Liver (tissue), 3 donors: ENCODE measurements at regions not wholly inside any gene's neighbourhood (a gene's known extent, or its start where the extent isn't known, plus 50 kb on each side); places are given as distances from the start of the nearest gene placed in this dataset.

ENCODE experiments used
- GABPA ChIP-seq, 2 donors: IDR thresholded peaks in 1 of 2; conservative IDR thresholded peaks in 1 of 2; 2 replicates each; pipeline ENCODE4 v1.6.1; 2016; ENCODE audit warnings: antibody characterized with exemption in 2 of 2, mild to moderate bottlenecking in 1 of 2, moderate library complexity in 1 of 2
- JUND ChIP-seq, 2 donors: IDR thresholded peaks; 2 replicates each; pipeline ENCODE4 v1.6.1; 2016; ENCODE audit warnings: antibody characterized with exemption in 2 of 2
- NR2F2 ChIP-seq: IDR thresholded peaks from 2 replicates; pipeline ENCODE4 v1.6.1; 2016; ENCODE audit warnings: antibody characterized with exemption
- RXRA ChIP-seq, 2 donors: IDR thresholded peaks; 2 replicates each; pipeline ENCODE4 v1.6.1; 2017 to 2018; ENCODE audit warnings: antibody characterized with exemption in 2 of 2, mild to moderate bottlenecking in 1 of 2
- TAF1 ChIP-seq: conservative IDR thresholded peaks from 2 replicates; pipeline ENCODE4 v1.6.1; 2016; ENCODE audit warnings: antibody characterized with exemption, mild to moderate bottlenecking
- YY1 ChIP-seq: IDR thresholded peaks from 2 replicates; pipeline ENCODE4 v1.6.1; 2016; ENCODE audit warnings: antibody characterized with exemption, mild to moderate bottlenecking
- TF ChIP-seq, protein P1 (sequence below): fragments of 150-350 bp; IDR thresholded peaks from 2 replicates; pipeline ENCODE4 v1.5.1; 2017; ENCODE audit warnings: improper control_type of control experiment, low read depth, low read length; ENCODE audit not compliant: missing input control
- TF ChIP-seq, protein P2 (sequence below): IDR thresholded peaks from 2 replicates; pipeline ENCODE4 v1.6.1; 2016; ENCODE audit warnings: antibody characterized with exemption, mild to moderate bottlenecking
- donor health status: healthy.
- donor health status: healthy.

DNA sequence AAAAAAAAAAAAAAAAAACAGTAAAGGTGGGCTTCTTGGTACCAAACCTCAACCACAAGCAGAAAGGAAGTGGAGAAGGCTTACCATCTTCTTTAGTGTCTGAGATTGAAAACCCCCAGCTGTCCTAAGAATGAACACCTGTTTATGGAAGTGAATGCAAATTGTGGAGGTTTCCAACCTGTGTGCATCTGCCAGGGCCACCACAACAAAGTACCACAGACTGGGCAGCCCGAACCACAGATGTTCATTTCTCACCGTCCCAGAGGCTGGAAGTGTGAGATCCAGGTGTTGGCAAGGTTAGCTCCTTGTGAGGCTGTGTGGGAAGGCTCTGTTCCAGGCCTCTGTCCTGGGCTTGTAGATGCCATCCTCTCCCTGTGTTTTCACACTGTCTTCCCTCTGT is 348.7 kb downstream of the SETD4 start:
- TF ChIP-seq, protein P1, sequence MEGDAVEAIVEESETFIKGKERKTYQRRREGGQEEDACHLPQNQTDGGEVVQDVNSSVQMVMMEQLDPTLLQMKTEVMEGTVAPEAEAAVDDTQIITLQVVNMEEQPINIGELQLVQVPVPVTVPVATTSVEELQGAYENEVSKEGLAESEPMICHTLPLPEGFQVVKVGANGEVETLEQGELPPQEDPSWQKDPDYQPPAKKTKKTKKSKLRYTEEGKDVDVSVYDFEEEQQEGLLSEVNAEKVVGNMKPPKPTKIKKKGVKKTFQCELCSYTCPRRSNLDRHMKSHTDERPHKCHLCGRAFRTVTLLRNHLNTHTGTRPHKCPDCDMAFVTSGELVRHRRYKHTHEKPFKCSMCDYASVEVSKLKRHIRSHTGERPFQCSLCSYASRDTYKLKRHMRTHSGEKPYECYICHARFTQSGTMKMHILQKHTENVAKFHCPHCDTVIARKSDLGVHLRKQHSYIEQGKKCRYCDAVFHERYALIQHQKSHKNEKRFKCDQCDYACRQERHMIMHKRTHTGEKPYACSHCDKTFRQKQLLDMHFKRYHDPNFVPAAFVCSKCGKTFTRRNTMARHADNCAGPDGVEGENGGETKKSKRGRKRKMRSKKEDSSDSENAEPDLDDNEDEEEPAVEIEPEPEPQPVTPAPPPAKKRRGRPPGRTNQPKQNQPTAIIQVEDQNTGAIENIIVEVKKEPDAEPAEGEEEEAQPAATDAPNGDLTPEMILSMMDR = no peak
- TF ChIP-seq, protein P2, sequence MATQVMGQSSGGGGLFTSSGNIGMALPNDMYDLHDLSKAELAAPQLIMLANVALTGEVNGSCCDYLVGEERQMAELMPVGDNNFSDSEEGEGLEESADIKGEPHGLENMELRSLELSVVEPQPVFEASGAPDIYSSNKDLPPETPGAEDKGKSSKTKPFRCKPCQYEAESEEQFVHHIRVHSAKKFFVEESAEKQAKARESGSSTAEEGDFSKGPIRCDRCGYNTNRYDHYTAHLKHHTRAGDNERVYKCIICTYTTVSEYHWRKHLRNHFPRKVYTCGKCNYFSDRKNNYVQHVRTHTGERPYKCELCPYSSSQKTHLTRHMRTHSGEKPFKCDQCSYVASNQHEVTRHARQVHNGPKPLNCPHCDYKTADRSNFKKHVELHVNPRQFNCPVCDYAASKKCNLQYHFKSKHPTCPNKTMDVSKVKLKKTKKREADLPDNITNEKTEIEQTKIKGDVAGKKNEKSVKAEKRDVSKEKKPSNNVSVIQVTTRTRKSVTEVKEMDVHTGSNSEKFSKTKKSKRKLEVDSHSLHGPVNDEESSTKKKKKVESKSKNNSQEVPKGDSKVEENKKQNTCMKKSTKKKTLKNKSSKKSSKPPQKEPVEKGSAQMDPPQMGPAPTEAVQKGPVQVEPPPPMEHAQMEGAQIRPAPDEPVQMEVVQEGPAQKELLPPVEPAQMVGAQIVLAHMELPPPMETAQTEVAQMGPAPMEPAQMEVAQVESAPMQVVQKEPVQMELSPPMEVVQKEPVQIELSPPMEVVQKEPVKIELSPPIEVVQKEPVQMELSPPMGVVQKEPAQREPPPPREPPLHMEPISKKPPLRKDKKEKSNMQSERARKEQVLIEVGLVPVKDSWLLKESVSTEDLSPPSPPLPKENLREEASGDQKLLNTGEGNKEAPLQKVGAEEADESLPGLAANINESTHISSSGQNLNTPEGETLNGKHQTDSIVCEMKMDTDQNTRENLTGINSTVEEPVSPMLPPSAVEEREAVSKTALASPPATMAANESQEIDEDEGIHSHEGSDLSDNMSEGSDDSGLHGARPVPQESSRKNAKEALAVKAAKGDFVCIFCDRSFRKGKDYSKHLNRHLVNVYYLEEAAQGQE = no peak
- TF ChIP-seq JUND (IDR thresholded peaks at IDR 0.05) = no peak
- TF ChIP-seq TAF1 = no peak
- TF ChIP-seq RXRA (IDR thresholded peaks at IDR 0.05) = no peak
- TF ChIP-seq YY1 = no peak
- no peak for TF ChIP-seq GABPA (IDR thresholded peaks at IDR 0.05 in 1 of 2, conservative IDR thresholded peaks at IDR 0.05 in 1 of 2)
- no peak for TF ChIP-seq NR2F2
